Breast epithelium (tissue), 3 donors: ENCODE measurements at regions not wholly inside any gene's neighbourhood (a gene's known extent, or its start where the extent isn't known, plus 50 kb on each side); places are given as distances from the start of the nearest gene placed in this dataset.

ENCODE experiments used
- POLR2A ChIP-seq: fragments of 450-650 bp; IDR thresholded peaks from one replicate; pipeline ENCODE4 v1.6.1; 2016; ENCODE audit warnings: antibody characterized with exemption, mild to moderate bottlenecking, moderate library complexity
- TF ChIP-seq, protein P1 (sequence below), 3 donors: fragments of 450-650 bp; IDR thresholded peaks; one replicate each; pipeline ENCODE4 v1.5.1; 2016 to 2017; ENCODE audit warnings: antibody characterized with exemption in 3 of 3, mild to moderate bottlenecking in 3 of 3, moderate library complexity in 3 of 3

- TF ChIP-seq, protein P1, sequence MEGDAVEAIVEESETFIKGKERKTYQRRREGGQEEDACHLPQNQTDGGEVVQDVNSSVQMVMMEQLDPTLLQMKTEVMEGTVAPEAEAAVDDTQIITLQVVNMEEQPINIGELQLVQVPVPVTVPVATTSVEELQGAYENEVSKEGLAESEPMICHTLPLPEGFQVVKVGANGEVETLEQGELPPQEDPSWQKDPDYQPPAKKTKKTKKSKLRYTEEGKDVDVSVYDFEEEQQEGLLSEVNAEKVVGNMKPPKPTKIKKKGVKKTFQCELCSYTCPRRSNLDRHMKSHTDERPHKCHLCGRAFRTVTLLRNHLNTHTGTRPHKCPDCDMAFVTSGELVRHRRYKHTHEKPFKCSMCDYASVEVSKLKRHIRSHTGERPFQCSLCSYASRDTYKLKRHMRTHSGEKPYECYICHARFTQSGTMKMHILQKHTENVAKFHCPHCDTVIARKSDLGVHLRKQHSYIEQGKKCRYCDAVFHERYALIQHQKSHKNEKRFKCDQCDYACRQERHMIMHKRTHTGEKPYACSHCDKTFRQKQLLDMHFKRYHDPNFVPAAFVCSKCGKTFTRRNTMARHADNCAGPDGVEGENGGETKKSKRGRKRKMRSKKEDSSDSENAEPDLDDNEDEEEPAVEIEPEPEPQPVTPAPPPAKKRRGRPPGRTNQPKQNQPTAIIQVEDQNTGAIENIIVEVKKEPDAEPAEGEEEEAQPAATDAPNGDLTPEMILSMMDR (IDR thresholded peaks at IDR 0.05): no peak
- TF ChIP-seq POLR2A: no peak
These were observed 204.4 kb upstream of the AJAP1 start for GRCh38 chr1:4449972-4450371.
